HG02870 (cell line): ENCODE measurements at regions not wholly inside any gene's neighbourhood (a gene's known extent, or its start where the extent isn't known, plus 50 kb on each side); places are given as distances from the start of the nearest gene placed in this dataset.

Experiments used
- ATAC-seq: cut with Tn5 transposase; IDR thresholded peaks from one replicate; pipeline ENCODE4 v1.9.1; 2021; ENCODE audit warnings: mild to moderate bottlenecking, moderate library complexity; ENCODE audit not compliant: unreplicated experiment

DNA sequence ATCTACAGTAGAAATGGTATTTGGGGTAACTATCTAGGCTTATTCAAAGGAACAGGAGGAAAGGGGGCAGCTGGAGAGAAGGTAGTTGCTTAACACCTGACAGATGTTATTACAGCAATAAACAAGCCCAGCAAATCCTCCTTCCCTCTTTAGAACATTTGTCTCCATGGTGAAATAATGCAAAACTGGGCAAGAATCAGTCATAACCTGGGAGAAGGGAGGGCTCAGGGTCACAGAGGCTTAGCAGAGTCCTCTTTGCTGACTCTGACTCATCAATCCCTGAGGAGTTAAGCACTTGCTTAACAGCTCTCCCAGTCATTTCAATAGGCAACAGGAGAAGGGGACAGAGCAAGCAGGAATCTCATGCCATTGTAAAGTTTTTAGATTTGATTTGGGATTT, 230.3 kb downstream of the IBTK start:
- ATAC-seq, result no peak

DNA sequence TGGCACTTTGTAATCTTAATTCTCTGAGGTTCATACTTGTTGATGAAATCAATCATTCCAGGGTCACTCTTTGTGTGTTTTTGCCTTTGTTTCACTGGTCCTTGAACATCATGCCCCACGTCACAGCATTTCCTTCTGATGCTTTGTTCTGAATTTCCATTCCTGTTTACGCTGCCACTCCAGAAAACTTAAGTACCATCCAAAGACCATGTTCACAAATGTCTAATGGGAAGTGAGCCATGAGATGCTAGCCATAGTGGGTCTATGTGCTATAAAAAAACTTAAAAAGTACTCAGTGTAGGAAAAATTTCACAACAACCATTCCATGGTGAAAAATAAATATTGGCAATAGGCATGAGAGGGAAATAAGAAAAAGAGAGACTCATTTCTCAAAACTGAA, 232.0 kb downstream of the IBTK start:
- ATAC-seq, result no peak

DNA sequence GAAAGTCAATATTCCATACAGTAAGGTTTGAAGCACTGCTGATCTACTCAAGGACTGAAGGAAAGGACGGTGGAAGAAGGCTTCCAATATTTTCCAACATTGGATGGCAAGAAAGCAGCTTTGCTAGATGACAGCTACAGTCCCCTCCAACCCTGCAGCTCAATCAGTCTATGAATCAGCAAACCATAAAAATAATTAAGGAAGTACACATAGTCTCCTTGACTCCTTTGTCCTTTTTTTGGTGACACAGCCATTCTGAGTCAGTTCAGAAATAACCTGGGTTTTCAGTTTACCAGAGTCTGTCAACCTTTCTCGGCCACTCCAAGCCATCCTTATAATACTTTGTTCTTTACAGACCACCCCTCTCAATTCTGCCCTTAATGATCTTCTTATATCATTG, 232.5 kb downstream of the IBTK start:
- ATAC-seq, result no peak

- ATAC-seq, result no peak
These were observed 233.7 kb downstream of the IBTK start for GRCh38 chr6:82013561-82014530.

GRCh38 chr6:82006027-82006738, 241.4 kb downstream of the IBTK start:
- peak; percentile 93 for ATAC-seq

DNA sequence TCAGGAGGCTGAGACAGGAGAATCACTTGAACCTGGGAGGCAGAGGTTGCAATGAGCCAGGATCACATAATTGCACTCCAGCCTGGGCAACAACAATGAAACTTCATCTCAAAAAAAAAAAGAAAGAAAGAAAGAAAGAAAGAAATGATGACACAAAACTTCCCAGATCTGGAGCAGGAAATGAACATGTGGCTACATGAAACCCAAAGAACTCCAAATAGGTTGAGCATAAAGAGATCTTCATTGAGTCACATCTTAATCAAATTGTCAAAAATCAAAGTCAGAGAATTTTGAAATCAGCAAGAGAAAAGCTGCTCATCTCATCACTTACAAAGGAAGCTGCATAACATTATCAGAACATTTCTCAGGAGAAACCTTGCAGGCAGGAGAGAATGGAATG, 247.0 kb downstream of the IBTK start:
- ATAC-seq, result no peak

GRCh38 chr6:81999826-82000225, 247.3 kb upstream of the TENT5A start:
- ATAC-seq, result no peak

- ATAC-seq, result no peak
These were observed 246.8 kb upstream of the TENT5A start for GRCh38 chr6:81999270-81999669.

- ATAC-seq, result no peak
These were observed 246.0 kb upstream of the TENT5A start for GRCh38 chr6:81998432-81998831.

GRCh38 chr6:81997090-81997926, 244.8 kb upstream of the TENT5A start:
- ATAC-seq, result peak; percentile 54

DNA sequence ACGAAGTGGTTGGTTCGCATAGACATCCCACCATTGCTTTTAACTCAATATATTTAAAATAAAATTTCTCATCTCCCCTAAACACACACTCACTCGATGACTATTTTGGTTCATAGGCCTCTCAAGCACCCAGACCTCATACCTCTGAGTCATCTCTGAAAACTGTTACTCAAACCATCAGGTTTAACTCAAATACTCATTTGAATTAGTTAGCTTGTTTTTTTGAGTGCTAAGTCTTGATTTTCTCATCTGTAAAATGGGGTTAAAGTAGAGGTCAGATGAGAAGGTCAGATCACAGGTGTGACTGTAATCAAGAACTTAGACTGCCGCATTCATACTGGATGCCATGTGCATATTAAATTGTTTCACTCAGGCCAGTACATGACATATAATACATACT, 243.9 kb upstream of the TENT5A start:
- ATAC-seq, result peak; percentile 82

GRCh38 chr6:81995548-81996289, 243.2 kb upstream of the TENT5A start:
- no peak for ATAC-seq

- ATAC-seq, result no peak
These were observed 236.4 kb upstream of the TENT5A start for GRCh38 chr6:81988871-81989270.

- no peak for ATAC-seq
These were observed 236.0 kb upstream of the TENT5A start for GRCh38 chr6:81988446-81988845.

- ATAC-seq, result no peak
These were observed 234.8 kb upstream of the TENT5A start for GRCh38 chr6:81987293-81987692.

- ATAC-seq, result no peak
These were observed 232.7 kb upstream of the TENT5A start for GRCh38 chr6:81985191-81985590.

DNA sequence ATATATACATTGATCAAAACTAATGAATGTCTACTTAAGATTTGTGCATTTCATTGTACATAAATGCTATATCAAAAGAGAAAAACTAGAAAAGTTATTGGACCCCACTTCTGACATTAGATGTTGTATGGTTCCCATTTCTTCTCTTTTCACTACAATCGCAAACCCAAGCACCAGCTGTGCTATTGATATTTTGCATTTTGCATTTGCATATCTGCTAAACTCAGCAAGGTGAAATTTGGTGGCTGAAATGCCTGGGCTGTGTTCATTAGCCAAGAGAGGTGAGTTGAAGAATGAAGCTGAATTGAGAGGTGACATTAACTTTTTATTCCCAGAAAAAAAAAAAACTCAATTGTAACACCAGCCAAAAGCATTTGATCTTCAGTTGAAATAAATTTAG, 232.1 kb upstream of the TENT5A start:
- no peak for ATAC-seq

DNA sequence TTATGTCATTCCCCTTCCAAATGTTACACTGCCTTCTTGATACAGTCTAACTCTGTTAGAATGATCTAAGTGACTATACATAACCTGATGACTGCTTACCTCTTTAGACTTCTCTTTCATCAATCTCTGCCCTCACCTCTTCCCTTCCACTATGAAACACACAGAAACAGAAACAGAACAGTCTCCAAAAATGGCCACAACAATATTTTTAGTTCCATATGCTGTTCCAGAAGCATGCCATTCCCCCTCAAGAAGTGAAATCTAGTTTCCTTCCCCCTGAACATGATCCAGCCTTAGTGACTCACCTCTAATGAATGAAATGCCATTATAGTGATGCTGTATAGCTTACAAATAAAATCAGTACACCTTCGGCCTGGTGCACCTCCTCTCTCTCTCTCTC, 229.3 kb upstream of the TENT5A start:
- peak; percentile 43 for ATAC-seq

- ATAC-seq, result no peak
These were observed 227.3 kb upstream of the TENT5A start for GRCh38 chr6:81979767-81980166.

- no peak for ATAC-seq
These were observed 226.8 kb upstream of the TENT5A start for GRCh38 chr6:81979329-81979728.

- no peak for ATAC-seq
These were observed 225.7 kb upstream of the TENT5A start for GRCh38 chr6:81978230-81978629.
